ENCODE measurements at regions not wholly inside any gene's neighbourhood (a gene's known extent, or its start where the extent isn't known, plus 50 kb on each side); places are given as distances from the start of the nearest gene placed in this dataset.

DNA sequence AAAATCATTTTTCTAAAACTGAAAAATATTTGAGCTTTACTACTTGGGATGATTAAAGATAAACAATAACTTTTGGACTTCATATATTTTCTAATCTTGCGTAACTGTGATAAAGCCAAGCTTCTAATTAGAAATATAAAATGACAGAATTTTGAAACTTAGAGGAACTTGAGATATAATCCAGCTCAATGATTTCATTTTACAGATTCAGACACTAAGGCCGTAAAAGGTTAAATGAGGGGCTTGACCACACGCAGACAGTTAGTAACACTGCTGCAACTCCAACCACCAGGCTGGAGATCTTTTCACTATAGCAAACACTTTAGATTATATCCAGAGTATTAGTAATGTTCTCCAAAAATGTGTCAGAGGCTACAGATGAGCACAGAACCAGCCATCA is 445.5 kb downstream of the ZEB2 start:
- DNase-seq: no peak

DNA sequence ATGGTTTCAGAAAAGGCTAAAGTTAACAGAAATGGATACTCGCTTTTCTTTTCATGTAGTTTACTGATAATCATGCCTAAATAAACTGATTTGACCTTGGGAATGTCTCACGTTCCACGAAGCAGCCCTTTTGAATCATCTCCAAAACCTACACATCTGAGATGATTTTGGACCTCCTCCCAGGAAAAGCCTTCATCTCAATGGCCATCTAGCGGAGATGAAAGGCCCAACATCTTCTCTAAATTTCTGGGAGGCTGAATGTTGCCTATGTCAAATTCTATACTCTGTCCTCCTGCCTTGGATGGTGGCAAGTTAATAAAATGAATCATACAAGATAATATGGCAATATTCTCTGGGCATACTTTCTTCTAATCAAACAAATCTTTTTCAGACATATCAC is 448.5 kb downstream of the ZEB2 start:
- no peak for DNase-seq

- no peak for DNase-seq
These were observed 452.4 kb downstream of the ZEB2 start for GRCh38 chr2:144067506-144067905.

- no peak for DNase-seq
These were observed 456.3 kb downstream of the ZEB2 start for GRCh38 chr2:144063602-144064001.

- DNase-seq: no peak
These were observed 465.0 kb downstream of the ZEB2 start for GRCh38 chr2:144054911-144055310.

- DNase-seq: no peak
These were observed 467.8 kb downstream of the ZEB2 start for GRCh38 chr2:144052083-144052482.

- no peak for DNase-seq
These were observed 470.8 kb downstream of the ZEB2 start for GRCh38 chr2:144049137-144049536.

DNA sequence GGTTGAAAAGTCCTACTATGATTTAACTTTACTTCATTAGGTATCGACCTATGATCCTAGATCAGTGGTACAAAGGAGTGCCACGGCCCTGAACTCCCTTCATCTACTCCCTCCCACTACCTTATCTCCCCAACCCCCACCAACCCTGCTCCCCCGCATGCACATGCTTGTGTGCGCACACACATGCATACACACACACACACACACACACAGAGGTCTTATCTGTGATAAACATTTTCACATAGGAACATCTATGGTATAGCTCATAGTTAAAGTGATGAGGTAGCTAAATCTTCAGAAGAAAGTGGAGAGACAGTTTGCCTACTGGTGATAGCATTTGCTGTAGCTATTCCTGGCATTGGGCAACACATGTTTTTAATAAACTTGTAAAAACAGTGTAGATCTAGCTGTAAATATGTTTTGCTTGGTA is 471.3 kb downstream of the ZEB2 start:
- DNase-seq: no peak

DNA sequence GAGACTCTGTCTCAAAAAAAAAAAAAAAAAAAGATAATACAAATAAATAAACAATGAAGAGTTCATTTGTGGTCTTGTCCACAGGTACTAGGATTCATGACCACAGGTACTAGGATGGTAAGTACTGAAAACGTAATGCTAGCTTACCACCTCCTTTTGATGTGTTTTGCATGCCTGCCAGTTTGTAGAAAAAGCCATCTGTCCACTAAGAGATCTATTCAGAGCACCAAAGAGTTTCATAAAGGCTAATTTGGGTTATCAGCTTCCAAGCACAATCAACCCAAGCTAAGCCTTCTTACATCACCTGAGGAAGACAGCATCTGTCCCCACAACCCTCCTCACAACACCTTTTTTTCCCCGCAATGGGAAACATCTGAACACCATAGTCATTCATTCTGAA is 477.2 kb downstream of the ZEB2 start:
- no peak for DNase-seq

DNA sequence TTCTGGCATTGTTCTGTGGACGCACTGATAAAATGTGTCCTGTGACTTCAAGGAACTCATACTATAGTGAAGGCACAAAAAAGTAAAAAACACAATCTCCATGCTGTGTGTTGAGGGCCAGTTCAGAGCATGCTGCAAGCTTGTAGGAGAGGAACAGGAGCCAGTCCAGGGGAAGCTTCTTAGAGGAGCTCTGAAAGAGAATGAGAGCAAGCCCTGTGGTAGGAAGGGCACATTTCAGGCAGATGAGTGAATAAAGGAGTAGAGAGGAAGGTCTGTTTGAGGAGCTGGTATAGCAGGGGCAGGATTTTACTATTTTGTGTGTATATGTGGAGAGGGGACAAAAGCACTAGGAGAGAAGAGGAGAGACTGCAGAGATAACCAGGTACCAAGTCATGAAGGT is 478.3 kb downstream of the ZEB2 start:
- no peak for DNase-seq

DNA sequence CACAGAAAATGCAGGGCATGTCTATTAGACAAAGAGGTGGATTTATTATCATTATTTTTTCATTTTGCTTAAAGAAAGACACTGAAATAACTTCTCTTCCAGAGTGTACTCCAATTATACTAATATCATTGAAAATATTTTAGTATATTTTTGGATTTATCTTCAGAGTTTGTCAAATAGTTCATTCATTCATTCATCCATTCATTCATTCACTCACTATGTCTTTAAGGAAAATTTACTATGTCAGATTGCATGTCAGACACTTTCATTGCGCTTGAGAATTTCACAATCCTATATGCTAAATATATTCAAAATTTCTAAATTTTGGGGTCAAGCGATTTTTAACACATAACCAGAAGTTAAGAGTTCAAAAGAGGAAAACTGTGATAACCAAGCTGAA is 479.1 kb downstream of the ZEB2 start:
- DNase-seq: no peak

DNA sequence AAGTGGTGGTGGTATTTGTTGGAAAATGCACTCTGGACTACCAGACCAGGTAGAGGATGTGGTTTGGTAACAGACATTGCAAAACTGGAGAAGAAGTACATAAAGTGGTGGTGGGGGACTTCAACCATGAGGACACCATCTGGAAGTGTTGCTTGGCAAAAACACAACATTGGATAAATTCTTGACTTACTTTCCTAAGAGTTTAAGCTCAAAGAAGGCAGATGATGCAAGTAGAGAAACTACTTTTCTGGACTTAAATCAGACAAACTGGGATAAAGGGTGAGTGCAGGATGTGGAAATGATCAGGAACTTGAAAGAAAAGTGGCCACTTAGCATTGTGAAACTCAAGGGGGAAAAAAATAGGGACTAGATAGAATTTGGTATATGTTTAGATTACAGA is 487.4 kb downstream of the ZEB2 start:
- peak; percentile 2 to 32 for DNase-seq

- DNase-seq: no peak
These were observed 489.1 kb downstream of the ZEB2 start for GRCh38 chr2:144030791-144031190.

DNA sequence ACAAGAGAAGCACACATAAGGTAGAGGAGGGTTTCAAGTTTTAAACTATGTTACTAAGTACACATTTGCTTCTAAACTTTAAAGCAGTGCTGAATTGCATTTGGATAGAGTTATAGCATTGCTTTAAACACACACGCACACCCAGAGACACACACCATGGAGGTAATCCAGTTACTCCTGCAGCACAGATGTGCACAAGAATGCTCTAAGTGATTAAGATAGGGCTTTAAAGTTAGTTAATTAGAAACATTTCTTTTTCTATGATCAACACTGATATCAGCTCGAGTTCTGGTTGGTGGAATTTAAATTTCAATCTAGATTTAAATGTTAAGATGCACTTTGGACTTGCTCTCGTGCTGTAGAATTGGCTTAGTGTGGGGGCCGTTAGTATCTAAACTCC is 492.3 kb downstream of the ZEB2 start:
- no peak for DNase-seq

- no peak for DNase-seq
These were observed 493.2 kb downstream of the ZEB2 start for GRCh38 chr2:144026753-144027152.

GRCh38 chr2:144020047-144020446 is 499.9 kb downstream of the ZEB2 start:
- no peak for DNase-seq

- no peak for DNase-seq
These were observed 504.2 kb downstream of the ZEB2 start for GRCh38 chr2:144015655-144016245.

- DNase-seq: no peak
These were observed 504.9 kb downstream of the ZEB2 start for GRCh38 chr2:144015036-144015435.

GRCh38 chr2:144014103-144014502 is 505.8 kb downstream of the ZEB2 start:
- no peak for DNase-seq

DNA sequence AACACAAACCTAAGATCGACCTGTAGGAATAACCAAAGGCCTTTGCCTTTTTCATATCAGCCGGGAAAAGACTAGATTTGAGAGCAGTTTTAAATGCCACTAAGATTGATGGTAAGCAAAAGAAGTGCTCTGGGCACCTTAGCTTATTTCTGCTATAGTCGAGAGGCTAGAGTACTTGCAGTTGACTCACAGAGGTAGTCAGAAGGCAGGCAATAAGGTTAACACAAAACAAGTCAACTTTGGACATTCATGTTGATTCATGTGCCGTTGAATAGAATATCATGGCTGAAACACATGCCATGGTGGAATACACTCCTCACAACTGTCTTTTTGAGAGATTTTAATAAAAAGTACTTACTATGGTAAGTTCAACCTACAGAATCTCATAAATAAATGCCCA is 507.6 kb downstream of the ZEB2 start:
- DNase-seq: no peak

DNA sequence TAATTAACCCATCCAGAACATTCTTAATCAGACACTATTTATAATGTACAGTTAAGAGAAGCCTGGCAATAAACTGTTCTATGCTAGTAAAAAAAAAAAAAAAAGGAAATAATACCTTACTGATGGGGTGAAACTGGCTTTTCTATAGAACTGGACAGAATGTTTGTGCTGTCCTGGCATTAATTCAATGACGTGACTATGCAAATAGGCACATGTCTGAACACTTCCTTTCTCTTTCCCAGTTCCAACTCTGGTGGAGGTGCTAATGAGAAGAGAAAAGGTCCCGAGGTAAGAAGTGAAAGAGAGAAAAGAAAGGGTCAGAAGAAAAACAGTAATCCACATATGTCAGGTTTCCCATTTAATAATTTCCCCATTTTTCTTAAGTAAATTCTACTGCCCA is 508.4 kb downstream of the ZEB2 start:
- DNase-seq: no peak

DNA sequence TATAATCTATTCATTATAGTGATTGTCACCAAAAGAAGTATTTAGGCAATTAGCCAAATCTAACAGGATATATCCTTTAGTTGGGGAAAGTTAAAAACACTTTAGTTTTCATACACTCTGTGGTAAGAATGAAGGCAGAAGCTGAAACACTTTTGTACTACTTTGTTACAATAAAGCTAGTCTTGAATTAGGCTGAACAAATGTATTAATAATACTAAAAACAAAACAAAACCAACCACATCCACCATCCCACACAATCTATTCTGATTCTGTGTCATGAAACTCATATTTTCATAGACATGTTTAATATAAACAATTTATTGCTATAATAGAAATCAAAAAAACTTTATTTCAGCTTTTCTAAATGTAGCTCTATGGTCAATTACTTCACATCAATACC is 508.8 kb downstream of the ZEB2 start:
- DNase-seq: no peak

DNA sequence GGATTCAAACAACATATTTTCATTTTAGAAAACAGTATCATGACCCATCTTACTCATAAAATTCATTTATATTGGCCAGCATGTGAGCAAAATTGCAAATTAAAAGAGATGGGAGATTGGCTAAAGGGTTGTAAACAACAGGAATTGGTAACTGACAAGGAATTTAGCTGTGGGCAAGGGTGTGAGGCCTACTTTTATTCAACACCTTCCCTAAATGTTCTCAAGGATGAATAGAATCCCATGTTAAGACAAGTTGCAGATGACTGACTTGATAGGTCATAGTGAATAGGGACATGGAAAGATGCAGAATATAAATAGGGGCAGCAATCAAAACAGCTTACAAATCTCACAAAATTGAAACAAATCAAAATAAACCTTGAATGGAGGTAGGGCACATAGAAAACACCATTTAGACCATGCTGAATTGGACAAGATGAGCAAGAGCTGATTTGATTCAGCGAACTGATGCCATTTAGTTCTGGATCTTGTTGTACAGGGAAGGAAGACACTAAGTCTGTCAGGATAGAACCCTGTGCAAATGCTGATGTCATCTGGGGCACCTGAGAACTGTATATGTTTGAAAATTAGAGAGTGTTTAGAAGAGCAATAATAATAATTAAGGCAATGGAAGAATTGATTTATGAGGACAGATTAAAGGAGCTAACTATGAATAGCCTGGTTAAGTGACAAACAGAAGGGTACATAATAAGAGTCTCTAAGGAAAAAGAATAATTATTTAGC is 509.7 kb downstream of the ZEB2 start:
- DNase-seq: no peak

DNA sequence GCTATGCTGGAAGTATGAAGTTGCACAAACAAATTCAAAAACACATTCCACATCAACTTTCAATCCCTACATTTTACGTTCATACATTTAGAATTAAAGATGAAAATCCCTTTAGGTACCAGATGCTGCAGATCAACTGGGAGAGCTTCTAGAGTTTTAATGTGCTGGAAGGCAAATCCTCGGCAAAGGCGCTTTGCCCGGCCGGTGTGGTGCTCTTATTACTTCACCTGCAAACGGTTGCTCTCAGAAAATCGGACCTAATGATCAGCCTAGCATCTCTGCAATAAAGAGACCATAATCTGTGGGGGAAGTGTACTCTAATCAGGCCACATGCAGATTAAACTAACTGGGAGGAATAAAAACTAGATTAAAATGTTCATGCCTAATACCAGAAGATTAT is 513.8 kb downstream of the ZEB2 start:
- no peak for DNase-seq

DNA sequence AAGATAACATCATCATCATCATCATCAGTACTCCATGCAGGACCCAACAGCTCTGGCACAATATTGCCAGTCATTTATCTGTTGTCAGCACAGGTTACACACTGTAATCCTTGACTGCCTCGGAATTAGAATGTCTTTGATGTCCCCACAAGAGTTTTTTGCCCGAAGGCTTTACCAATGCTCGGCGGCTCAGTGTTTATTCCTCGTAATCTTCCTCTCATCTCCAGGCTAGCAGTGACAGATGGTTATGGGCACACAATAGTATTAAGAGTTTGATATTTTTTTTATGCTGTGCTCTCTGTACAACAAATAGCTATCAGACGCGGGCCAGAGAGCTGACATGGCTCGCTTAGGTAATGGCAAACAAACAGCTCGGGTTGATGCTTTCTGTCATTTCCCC is 515.2 kb downstream of the ZEB2 start:
- DNase-seq: no peak

All from inflammatory macrophage treated with lipopolysaccharide for 1 hour (primary cell).